Liver (tissue), 8 donors: ENCODE measurements at regions not wholly inside any gene's neighbourhood (a gene's known extent, or its start where the extent isn't known, plus 50 kb on each side); places are given as distances from the start of the nearest gene placed in this dataset.

Experiments used
- DNase-seq: peaks from one replicate; pipeline ENCODE4 v3.0.0-alpha.2; 2017; ENCODE audit warnings: low spot score
- H3K27ac ChIP-seq, 2 donors: one replicate each; pipeline ENCODE4 v1.7.0; 2013; ENCODE audit warnings: inconsistent platforms in 2 of 2, low read length in 2 of 2, control low read depth in 1 of 2, low read depth in 1 of 2, mild to moderate bottlenecking in 1 of 2
- H3K27me3 ChIP-seq, 4 donors: one replicate each; pipeline versions ENCODE4 v1.6.1 to v1.7.0; 2013; ENCODE audit warnings: low read length in 3 of 4, inconsistent platforms in 1 of 4, mild to moderate bottlenecking in 1 of 4, moderate library complexity in 1 of 4; ENCODE audit not compliant: control insufficient read depth in 4 of 4, insufficient read depth in 4 of 4
- H3K36me3 ChIP-seq, 4 donors: one replicate each; pipeline versions ENCODE4 v1.6.1 to v1.7.0; 2013; ENCODE audit warnings: low read length in 3 of 4, mild to moderate bottlenecking in 3 of 4, low read depth in 1 of 4, moderate library complexity in 1 of 4; ENCODE audit not compliant: control insufficient read depth in 4 of 4, insufficient read depth in 3 of 4
- H3K4me1 ChIP-seq, 4 donors: one replicate each; pipeline versions ENCODE4 v1.6.1 to v1.7.0; 2013; ENCODE audit warnings: low read length in 3 of 4, mild to moderate bottlenecking in 3 of 4, moderate library complexity in 1 of 4; ENCODE audit not compliant: control insufficient read depth in 4 of 4, insufficient read depth in 4 of 4
- H3K4me3 ChIP-seq, 3 donors: one replicate each; pipeline versions ENCODE4 v1.6.1 to v1.7.0; 2013; ENCODE audit warnings: low read length in 3 of 3, control low read depth in 1 of 3, low read depth in 1 of 3, mild to moderate bottlenecking in 1 of 3
- H3K9ac ChIP-seq, 2 donors: one replicate each; pipeline ENCODE4 v1.7.0; 2013; ENCODE audit warnings: low read length in 2 of 2, mild to moderate bottlenecking in 2 of 2, moderate library complexity in 2 of 2, control low read depth in 1 of 2, low read depth in 1 of 2
- H3K9me3 ChIP-seq, 4 donors: one replicate each; pipeline versions ENCODE4 v1.6.1 to v1.7.0; 2013; ENCODE audit warnings: low read length in 3 of 4; ENCODE audit not compliant: control insufficient read depth in 4 of 4
- EGR1 ChIP-seq, 2 donors: IDR thresholded peaks; 2 replicates each; pipeline ENCODE4 v1.6.1; 2016 to 2018; ENCODE audit warnings: antibody characterized with exemption in 2 of 2, low read depth in 2 of 2
- FOXA1 ChIP-seq: IDR thresholded peaks from 2 replicates; pipeline ENCODE4 v1.6.1; 2016; ENCODE audit warnings: antibody characterized with exemption
- FOXA2 ChIP-seq: IDR thresholded peaks from 2 replicates; pipeline ENCODE4 v1.6.1; 2016; ENCODE audit warnings: antibody characterized with exemption
- GABPA ChIP-seq, 2 donors: IDR thresholded peaks in 1 of 2; conservative IDR thresholded peaks in 1 of 2; 2 replicates each; pipeline ENCODE4 v1.6.1; 2016; ENCODE audit warnings: antibody characterized with exemption in 2 of 2, mild to moderate bottlenecking in 1 of 2, moderate library complexity in 1 of 2
- HNF4A ChIP-seq, 2 donors: conservative IDR thresholded peaks; 2 replicates each; pipeline ENCODE4 v1.6.1; 2016; ENCODE audit warnings: antibody characterized with exemption in 2 of 2, mild to moderate bottlenecking in 2 of 2
- HNF4G ChIP-seq: IDR thresholded peaks from 2 replicates; pipeline ENCODE4 v1.6.1; 2016; ENCODE audit warnings: antibody characterized with exemption
- JUND ChIP-seq, 2 donors: IDR thresholded peaks; 2 replicates each; pipeline ENCODE4 v1.6.1; 2016; ENCODE audit warnings: antibody characterized with exemption in 2 of 2
- MAX ChIP-seq: IDR thresholded peaks from 2 replicates; pipeline ENCODE4 v1.6.1; 2016; ENCODE audit warnings: antibody characterized with exemption
- NR2F2 ChIP-seq: IDR thresholded peaks from 2 replicates; pipeline ENCODE4 v1.6.1; 2016; ENCODE audit warnings: antibody characterized with exemption
- RAD21 ChIP-seq, 2 donors: IDR thresholded peaks; 2 replicates each; pipeline ENCODE4 v1.6.1; 2016; ENCODE audit warnings: antibody characterized with exemption in 2 of 2, mild to moderate bottlenecking in 2 of 2
- RXRA ChIP-seq, 2 donors: IDR thresholded peaks; 2 replicates each; pipeline ENCODE4 v1.6.1; 2017 to 2018; ENCODE audit warnings: antibody characterized with exemption in 2 of 2, mild to moderate bottlenecking in 1 of 2
- SP1 ChIP-seq: IDR thresholded peaks from 2 replicates; pipeline ENCODE4 v1.6.1; 2018; ENCODE audit warnings: antibody characterized with exemption, mild to moderate bottlenecking
- TAF1 ChIP-seq: conservative IDR thresholded peaks from 2 replicates; pipeline ENCODE4 v1.6.1; 2016; ENCODE audit warnings: antibody characterized with exemption, mild to moderate bottlenecking
- YY1 ChIP-seq: IDR thresholded peaks from 2 replicates; pipeline ENCODE4 v1.6.1; 2016; ENCODE audit warnings: antibody characterized with exemption, mild to moderate bottlenecking
- ZBTB33 ChIP-seq: IDR thresholded peaks from 2 replicates; pipeline ENCODE4 v1.6.1; 2016; ENCODE audit warnings: antibody characterized with exemption
- WGBS: extraction: QIAGEN DNeasy Blood & Tissue Kit; methylation state at CpG from one replicate; pipeline ENCODE4 v1.1.7; 2013; 5-methylcytosine and 5-hydroxymethylcytosine counted together
- TF ChIP-seq, protein P1 (sequence below): fragments of 150-350 bp; IDR thresholded peaks from 2 replicates; pipeline ENCODE4 v1.5.1; 2017; ENCODE audit warnings: improper control_type of control experiment, low read depth, low read length; ENCODE audit not compliant: missing input control
- TF ChIP-seq, protein P2 (sequence below): IDR thresholded peaks from 2 replicates; pipeline ENCODE4 v1.6.1; 2016; ENCODE audit warnings: antibody characterized with exemption, mild to moderate bottlenecking
- TF ChIP-seq, protein P3 (sequence below): IDR thresholded peaks from 2 replicates; pipeline ENCODE4 v1.6.1; 2016; ENCODE audit warnings: antibody characterized with exemption
- donor health status: healthy.
- donor health status: healthy.
- donor health status: healthy.
- donor health status: healthy.
- donor health status: healthy.

- TF ChIP-seq YY1 = no peak
- no peak for TF ChIP-seq HNF4G
- no peak for TF ChIP-seq NR2F2
These were observed 150.8 kb downstream of the CDC5L start (continued) for GRCh38 chr6:44538131-44538806.

- no peak overlapping the region for H3K4me3 ChIP-seq
- peaks cover 0 to 5% (median 0%) of the 10 kb centered on the region in 4 donors for H3K27me3 ChIP-seq
- WGBS = 73% methylated on average over 2 of the region's 2 CpGs
- no peak overlapping the region for H3K27ac ChIP-seq
- no peak for TF ChIP-seq TAF1
- no peak for TF ChIP-seq NR2F2
- no peak for TF ChIP-seq EGR1 (IDR thresholded peaks at IDR 0.05; ENCODE audit: low read depth in 2 of 2)
- no peak for TF ChIP-seq FOXA2
- no peak for TF ChIP-seq SP1
- TF ChIP-seq YY1 = no peak
- no peak for TF ChIP-seq HNF4A (conservative IDR thresholded peaks at IDR 0.05)
- TF ChIP-seq, protein P1, sequence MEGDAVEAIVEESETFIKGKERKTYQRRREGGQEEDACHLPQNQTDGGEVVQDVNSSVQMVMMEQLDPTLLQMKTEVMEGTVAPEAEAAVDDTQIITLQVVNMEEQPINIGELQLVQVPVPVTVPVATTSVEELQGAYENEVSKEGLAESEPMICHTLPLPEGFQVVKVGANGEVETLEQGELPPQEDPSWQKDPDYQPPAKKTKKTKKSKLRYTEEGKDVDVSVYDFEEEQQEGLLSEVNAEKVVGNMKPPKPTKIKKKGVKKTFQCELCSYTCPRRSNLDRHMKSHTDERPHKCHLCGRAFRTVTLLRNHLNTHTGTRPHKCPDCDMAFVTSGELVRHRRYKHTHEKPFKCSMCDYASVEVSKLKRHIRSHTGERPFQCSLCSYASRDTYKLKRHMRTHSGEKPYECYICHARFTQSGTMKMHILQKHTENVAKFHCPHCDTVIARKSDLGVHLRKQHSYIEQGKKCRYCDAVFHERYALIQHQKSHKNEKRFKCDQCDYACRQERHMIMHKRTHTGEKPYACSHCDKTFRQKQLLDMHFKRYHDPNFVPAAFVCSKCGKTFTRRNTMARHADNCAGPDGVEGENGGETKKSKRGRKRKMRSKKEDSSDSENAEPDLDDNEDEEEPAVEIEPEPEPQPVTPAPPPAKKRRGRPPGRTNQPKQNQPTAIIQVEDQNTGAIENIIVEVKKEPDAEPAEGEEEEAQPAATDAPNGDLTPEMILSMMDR = no peak
- TF ChIP-seq, protein P2, sequence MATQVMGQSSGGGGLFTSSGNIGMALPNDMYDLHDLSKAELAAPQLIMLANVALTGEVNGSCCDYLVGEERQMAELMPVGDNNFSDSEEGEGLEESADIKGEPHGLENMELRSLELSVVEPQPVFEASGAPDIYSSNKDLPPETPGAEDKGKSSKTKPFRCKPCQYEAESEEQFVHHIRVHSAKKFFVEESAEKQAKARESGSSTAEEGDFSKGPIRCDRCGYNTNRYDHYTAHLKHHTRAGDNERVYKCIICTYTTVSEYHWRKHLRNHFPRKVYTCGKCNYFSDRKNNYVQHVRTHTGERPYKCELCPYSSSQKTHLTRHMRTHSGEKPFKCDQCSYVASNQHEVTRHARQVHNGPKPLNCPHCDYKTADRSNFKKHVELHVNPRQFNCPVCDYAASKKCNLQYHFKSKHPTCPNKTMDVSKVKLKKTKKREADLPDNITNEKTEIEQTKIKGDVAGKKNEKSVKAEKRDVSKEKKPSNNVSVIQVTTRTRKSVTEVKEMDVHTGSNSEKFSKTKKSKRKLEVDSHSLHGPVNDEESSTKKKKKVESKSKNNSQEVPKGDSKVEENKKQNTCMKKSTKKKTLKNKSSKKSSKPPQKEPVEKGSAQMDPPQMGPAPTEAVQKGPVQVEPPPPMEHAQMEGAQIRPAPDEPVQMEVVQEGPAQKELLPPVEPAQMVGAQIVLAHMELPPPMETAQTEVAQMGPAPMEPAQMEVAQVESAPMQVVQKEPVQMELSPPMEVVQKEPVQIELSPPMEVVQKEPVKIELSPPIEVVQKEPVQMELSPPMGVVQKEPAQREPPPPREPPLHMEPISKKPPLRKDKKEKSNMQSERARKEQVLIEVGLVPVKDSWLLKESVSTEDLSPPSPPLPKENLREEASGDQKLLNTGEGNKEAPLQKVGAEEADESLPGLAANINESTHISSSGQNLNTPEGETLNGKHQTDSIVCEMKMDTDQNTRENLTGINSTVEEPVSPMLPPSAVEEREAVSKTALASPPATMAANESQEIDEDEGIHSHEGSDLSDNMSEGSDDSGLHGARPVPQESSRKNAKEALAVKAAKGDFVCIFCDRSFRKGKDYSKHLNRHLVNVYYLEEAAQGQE = no peak
- no peak for TF ChIP-seq RXRA (IDR thresholded peaks at IDR 0.05)
- no peak for TF ChIP-seq MAX
- no peak for TF ChIP-seq HNF4G
- TF ChIP-seq RAD21 (IDR thresholded peaks at IDR 0.05) = no peak
- no peak for TF ChIP-seq FOXA1
- no peak for TF ChIP-seq JUND (IDR thresholded peaks at IDR 0.05)
- TF ChIP-seq ZBTB33 = no peak
- TF ChIP-seq, protein P3, sequence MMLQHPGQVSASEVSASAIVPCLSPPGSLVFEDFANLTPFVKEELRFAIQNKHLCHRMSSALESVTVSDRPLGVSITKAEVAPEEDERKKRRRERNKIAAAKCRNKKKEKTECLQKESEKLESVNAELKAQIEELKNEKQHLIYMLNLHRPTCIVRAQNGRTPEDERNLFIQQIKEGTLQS = no peak
- TF ChIP-seq GABPA (IDR thresholded peaks at IDR 0.05 in 1 of 2, conservative IDR thresholded peaks at IDR 0.05 in 1 of 2) = no peak
- H3K9me3 ChIP-seq = peaks cover 0 to 5% (median under 1%) of the 10 kb centered on the region in 4 donors
- no peak overlapping the region for H3K9ac ChIP-seq
- no peaks in the 10 kb centered on the region for H3K4me1 ChIP-seq
- no peaks in the 10 kb centered on the region for H3K36me3 ChIP-seq
- no peak for DNase-seq
These were observed 151.3 kb downstream of the CDC5L start for GRCh38 chr6:44538807-44539201.
